Tibial artery (tissue), 4 donors: ENCODE measurements at regions not wholly inside any gene's neighbourhood (a gene's known extent, or its start where the extent isn't known, plus 50 kb on each side); places are given as distances from the start of the nearest gene placed in this dataset.

ENCODE experiments used
- DNase-seq, 2 donors: peaks; one replicate each; pipeline ENCODE4 v3.0.0-alpha.2; 2019
- H3K27ac ChIP-seq, 2 donors: fragments of 200-600 bp; sonication (generic) in 1 of 2; 1 replicate in 1 of 2; 2 replicates in 1 of 2; pipeline ENCODE4 v1.5.1; 2018 to 2019; ENCODE audit warnings: mild to moderate bottlenecking in 1 of 2
- H3K27me3 ChIP-seq, 2 donors: fragments of 200-600 bp; sonication (generic) in 1 of 2; one replicate each; pipeline versions ENCODE4 v1.5.1 to v1.6.0; 2016 to 2019
- H3K36me3 ChIP-seq, 3 donors: fragments of 200-600 bp; sonication (generic) in 2 of 3; one replicate each; pipeline ENCODE4 v1.5.1; 2016 to 2019; ENCODE audit warnings: mild to moderate bottlenecking in 2 of 3
- H3K4me1 ChIP-seq, 4 donors: fragments of 200-600 bp; sonication (generic) in 2 of 4; 1 replicate in 3 of 4; 2 replicates in 1 of 4; pipeline ENCODE4 v1.5.1; 2016 to 2019
- H3K4me3 ChIP-seq, 2 donors: fragments of 200-600 bp; sonication (generic) in 1 of 2; 1 replicate in 1 of 2; 2 replicates in 1 of 2; pipeline ENCODE4 v1.5.1; 2018 to 2019; ENCODE audit warnings: mild to moderate bottlenecking in 2 of 2
- H3K9me3 ChIP-seq, 3 donors: fragments of 200-600 bp; sonication (generic) in 1 of 3; one replicate each; pipeline ENCODE4 v1.5.1; 2016 to 2019
- intact Hi-C: fragments of 100-400 bp; cut with DNase I; formaldehyde crosslinking; loops from one replicate; pipeline ENCODE4 v1.15.0; 2023; ENCODE audit warnings: low total_unique reads
- TF ChIP-seq, protein P1 (sequence below), 2 experiments: fragments of 200-600 bp in 1 of 2; fragments of 450-650 bp in 1 of 2; IDR thresholded peaks; one replicate each; pipeline ENCODE4 v1.5.1; 2017 to 2019; ENCODE audit warnings: antibody characterized with exemption in 2 of 2, mild to moderate bottlenecking in 1 of 2, moderate library complexity in 1 of 2

DNA sequence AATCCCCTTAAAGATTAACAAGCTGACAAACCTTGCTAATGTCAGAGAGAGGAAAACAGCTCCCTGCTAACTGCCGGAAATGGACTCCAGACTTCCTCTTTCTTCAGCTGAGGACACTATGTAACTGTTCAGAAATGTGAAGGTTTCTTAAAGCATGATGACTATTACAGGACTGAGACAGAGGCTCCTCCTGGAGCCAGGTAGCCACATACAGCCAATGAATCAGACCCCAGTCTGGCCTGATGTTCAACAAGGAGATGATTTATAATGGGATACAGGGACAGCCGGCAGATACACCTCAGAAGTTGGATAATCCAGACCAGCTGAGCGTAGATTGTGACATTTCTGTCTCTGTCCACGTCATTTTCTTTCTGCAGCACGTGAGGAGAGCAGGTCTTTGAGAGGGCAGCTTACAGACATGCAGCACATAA, 216.2 kb downstream of the HS3ST3A1 start:
- H3K4me1 ChIP-seq, result no peaks in the 10 kb centered on the region
- DNase-seq, result no peak
- intact Hi-C loops, result no loop called here
- no peaks in the 10 kb centered on the region for H3K9me3 ChIP-seq
- H3K27ac ChIP-seq, result no peak overlapping the region
- H3K4me3 ChIP-seq, result no peak overlapping the region
- TF ChIP-seq, protein P1, sequence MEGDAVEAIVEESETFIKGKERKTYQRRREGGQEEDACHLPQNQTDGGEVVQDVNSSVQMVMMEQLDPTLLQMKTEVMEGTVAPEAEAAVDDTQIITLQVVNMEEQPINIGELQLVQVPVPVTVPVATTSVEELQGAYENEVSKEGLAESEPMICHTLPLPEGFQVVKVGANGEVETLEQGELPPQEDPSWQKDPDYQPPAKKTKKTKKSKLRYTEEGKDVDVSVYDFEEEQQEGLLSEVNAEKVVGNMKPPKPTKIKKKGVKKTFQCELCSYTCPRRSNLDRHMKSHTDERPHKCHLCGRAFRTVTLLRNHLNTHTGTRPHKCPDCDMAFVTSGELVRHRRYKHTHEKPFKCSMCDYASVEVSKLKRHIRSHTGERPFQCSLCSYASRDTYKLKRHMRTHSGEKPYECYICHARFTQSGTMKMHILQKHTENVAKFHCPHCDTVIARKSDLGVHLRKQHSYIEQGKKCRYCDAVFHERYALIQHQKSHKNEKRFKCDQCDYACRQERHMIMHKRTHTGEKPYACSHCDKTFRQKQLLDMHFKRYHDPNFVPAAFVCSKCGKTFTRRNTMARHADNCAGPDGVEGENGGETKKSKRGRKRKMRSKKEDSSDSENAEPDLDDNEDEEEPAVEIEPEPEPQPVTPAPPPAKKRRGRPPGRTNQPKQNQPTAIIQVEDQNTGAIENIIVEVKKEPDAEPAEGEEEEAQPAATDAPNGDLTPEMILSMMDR (IDR thresholded peaks at IDR 0.05), result no peak
- H3K27me3 ChIP-seq, result no peaks in the 10 kb centered on the region
- no peaks in the 10 kb centered on the region for H3K36me3 ChIP-seq

DNA sequence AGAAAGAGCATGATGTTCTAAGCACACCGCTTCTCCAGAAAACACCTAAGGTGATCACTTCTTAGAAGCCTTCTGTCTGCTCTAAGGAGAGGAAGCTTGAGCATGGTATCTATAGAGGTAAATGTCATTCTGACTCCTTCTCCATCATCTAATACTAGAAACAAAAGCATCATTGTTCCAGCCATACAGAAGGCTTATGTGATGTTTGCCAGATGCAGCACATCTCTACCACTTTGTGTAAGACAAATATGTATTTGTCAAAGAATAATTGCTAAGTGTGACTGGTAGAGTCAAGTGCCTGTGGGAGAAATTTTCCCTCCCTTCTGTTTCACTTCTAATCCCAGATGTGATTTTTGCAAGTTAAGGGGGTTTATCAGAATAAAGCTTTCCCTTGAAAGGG, 217.1 kb downstream of the HS3ST3A1 start:
- Histone ChIP-seq H3K4me3 (no peak overlapping the region), H3K27ac (no peak overlapping the region), H3K36me3 (no peaks in the 10 kb centered on the region), H3K9me3 (no peaks in the 10 kb centered on the region), H3K27me3 (no peaks in the 10 kb centered on the region), H3K4me1 (no peaks in the 10 kb centered on the region)
- no peak for DNase-seq
- intact Hi-C loops, result no loop called here
- TF ChIP-seq, protein P1 (IDR thresholded peaks at IDR 0.05), result no peak

DNA sequence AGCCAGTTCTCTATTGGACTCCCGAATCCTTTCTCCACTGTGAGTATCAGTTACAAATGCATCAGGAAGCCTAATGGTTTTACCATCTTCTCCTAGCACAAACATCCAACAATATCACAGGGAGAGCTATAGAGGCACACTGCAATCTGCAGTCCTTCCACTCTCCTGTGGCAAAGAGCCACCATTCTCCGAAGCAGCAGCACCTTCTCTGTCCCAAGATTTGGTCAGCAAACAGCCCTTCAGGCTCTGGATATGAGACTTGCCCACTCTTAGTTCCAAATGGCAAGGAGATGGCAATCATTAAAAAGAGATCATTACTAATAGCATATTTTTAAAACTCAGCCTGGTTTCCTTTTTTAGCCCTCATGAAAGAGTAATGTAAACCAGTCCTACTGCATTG, 223.4 kb downstream of the HS3ST3A1 start:
- DNase-seq, result no peak
- TF ChIP-seq, protein P1 (IDR thresholded peaks at IDR 0.05), result no peak
- H3K36me3 ChIP-seq, result no peaks in the 10 kb centered on the region
- no peaks in the 10 kb centered on the region for H3K27me3 ChIP-seq
- no peaks in the 10 kb centered on the region for H3K4me1 ChIP-seq
- H3K9me3 ChIP-seq, result no peaks in the 10 kb centered on the region
- intact Hi-C loops, result no loop called here
- H3K4me3 ChIP-seq, result no peak overlapping the region
- no peak overlapping the region for H3K27ac ChIP-seq

DNA sequence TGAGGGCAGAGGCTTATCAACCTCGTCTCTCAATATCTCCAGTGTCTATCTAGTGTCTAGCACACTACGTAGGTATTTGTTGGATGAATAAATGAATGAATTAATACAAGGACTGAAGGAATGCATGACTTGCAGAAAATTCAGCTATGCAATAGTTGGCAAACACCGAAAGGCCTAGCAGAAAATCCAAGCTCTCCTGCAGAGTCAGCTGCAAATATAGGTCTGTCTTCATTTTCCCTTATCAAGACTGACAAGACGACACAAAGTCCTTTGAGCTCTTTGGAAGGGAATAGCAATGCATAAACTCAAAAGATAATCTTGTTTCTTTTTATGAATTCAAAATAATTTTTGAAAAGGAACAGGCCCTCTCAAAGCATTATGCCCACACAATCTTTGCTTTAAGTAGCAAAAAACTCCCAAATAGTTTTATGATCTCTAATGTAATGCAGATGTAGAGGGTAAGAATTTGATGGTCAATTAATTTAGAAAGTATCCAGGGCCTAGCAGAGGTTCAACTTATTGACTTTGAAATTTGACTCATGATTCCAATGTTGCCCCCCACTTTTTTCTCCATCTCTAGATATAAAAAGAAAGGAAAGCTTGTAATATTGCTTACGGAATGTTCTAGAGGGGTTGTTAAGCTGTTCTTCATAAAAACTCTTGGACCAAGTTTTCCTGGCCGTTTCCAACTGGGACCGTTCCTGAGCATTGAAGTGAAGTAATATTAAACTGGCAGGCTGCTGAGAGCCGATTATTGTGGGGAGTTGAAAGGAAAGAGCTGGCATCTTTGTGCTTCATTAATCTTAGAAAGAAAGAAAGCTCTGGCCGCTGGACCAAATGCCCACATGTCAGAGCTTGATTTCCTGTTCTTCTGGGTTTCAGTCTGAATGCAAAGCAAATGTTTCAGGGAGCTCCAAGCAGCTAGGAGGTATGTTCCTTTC, 227.3 kb downstream of the HS3ST3A1 start:
- H3K9me3 ChIP-seq, result no peaks in the 10 kb centered on the region
- H3K27me3 ChIP-seq, result no peaks in the 10 kb centered on the region
- no peak for DNase-seq
- H3K36me3 ChIP-seq, result no peaks in the 10 kb centered on the region
- H3K27ac ChIP-seq, result no peak overlapping the region
- H3K4me1 ChIP-seq, result no peaks in the 10 kb centered on the region
- intact Hi-C loops, result no loop called here
- H3K4me3 ChIP-seq, result no peak overlapping the region
- TF ChIP-seq, protein P1 (IDR thresholded peaks at IDR 0.05), result no peak

DNA sequence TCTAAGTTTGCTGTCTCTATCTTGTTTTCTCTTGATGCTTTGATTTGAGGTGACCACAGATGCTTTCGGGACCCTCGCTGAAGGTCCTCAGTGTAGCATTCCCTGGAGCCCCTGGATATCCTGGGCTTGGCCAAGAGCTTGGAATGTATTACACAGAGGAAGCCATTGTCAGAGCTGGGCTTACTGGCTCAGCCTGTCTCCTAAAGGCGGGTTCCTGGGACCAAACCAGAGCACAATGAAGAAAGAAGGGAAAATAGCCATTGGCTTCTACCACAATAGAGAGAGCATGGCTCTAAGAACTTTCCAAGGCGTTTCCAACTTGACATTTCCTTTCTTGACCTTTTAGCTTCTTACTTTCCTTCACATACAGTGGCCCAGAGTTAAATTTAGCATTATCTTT, 229.3 kb downstream of the HS3ST3A1 start:
- TF ChIP-seq, protein P1 (IDR thresholded peaks at IDR 0.05), result no peak
- DNase-seq, result no peak
- H3K4me1 ChIP-seq, result no peaks in the 10 kb centered on the region
- intact Hi-C loops, result no loop called here
- no peak overlapping the region for H3K27ac ChIP-seq
- H3K27me3 ChIP-seq, result no peaks in the 10 kb centered on the region
- H3K36me3 ChIP-seq, result no peaks in the 10 kb centered on the region
- no peak overlapping the region for H3K4me3 ChIP-seq
- H3K9me3 ChIP-seq, result no peaks in the 10 kb centered on the region
